Neural progenitor cell (in vitro differentiated cells): ENCODE measurements at regions not wholly inside any gene's neighbourhood (a gene's known extent, or its start where the extent isn't known, plus 50 kb on each side); places are given as distances from the start of the nearest gene placed in this dataset.

Source experiments
- DNase-seq: peaks from one replicate; pipeline ENCODE4 v3.0.0-alpha.2; 2016; ENCODE audit warnings: low spot score
- H2AFZ ChIP-seq: fragments of 200-600 bp; sonication (generic); replicated peaks from 2 replicates; pipeline ENCODE4 v1.6.1; 2016; ENCODE audit warnings: antibody characterized with exemption
- H3F3A ChIP-seq: fragments of 200-600 bp; sonication (generic); 2 replicates; pipeline ENCODE4 v1.6.1; 2016; ENCODE audit warnings: antibody characterized with exemption, low read depth
- H3K27ac ChIP-seq: fragments of 200-600 bp; sonication (generic); 2 replicates; pipeline ENCODE4 v1.5.1; 2016; ENCODE audit warnings: mild to moderate bottlenecking
- H3K27me3 ChIP-seq: fragments of 200-600 bp; sonication (generic); 2 replicates; pipeline ENCODE4 v1.6.1; 2016; ENCODE audit warnings: mild to moderate bottlenecking, moderate library complexity
- H3K36me3 ChIP-seq: fragments of 200-600 bp; sonication (generic); 2 replicates; pipeline ENCODE4 v1.5.1; 2016
- H3K4me1 ChIP-seq: fragments of 200-600 bp; sonication (generic); 2 replicates; pipeline ENCODE4 v1.6.1; 2016; ENCODE audit warnings: mixed run types
- H3K4me2 ChIP-seq: fragments of 200-600 bp; sonication (generic); 2 replicates; pipeline ENCODE4 v1.6.1; 2016
- H3K4me3 ChIP-seq: fragments of 200-600 bp; sonication (generic); 2 replicates; pipeline ENCODE4 v1.5.1; 2016
- H3K79me2 ChIP-seq: fragments of 200-600 bp; sonication (generic); 2 replicates; pipeline ENCODE4 v1.6.1; 2016; ENCODE audit warnings: low read depth
- H3K9ac ChIP-seq: fragments of 200-600 bp; sonication (generic); 2 replicates; pipeline ENCODE4 v1.6.1; 2016
- H3K9me3 ChIP-seq: fragments of 200-600 bp; sonication (generic); 2 replicates; pipeline ENCODE4 v1.5.1; 2016; ENCODE audit warnings: low read depth
- H4K20me1 ChIP-seq: fragments of 200-600 bp; sonication (generic); 2 replicates; pipeline ENCODE4 v1.6.1; 2016; ENCODE audit warnings: low read depth
- H3K27ac Mint-ChIP-seq: 3 replicates; pipeline ENCODE4 v1.8.0; 2021; ENCODE audit warnings: mixed read lengths
- H3K27me3 Mint-ChIP-seq: 2 replicates; pipeline ENCODE4 v1.8.0; 2022; ENCODE audit warnings: low read depth, mild to moderate bottlenecking, inconsistent platforms, moderate library complexity, mixed read lengths; ENCODE audit not compliant: insufficient read depth
- H3K36me3 Mint-ChIP-seq: 3 replicates; pipeline ENCODE4 v1.8.0; 2021; ENCODE audit warnings: mixed read lengths
- H3K4me1 Mint-ChIP-seq: 3 replicates; pipeline ENCODE4 v1.8.0; 2021; ENCODE audit warnings: mixed read lengths
- H3K4me3 Mint-ChIP-seq: 3 replicates; pipeline ENCODE4 v1.8.0; 2021; ENCODE audit warnings: mild to moderate bottlenecking, moderate library complexity, mixed read lengths
- H3K9me3 Mint-ChIP-seq: 3 replicates; pipeline ENCODE4 v1.8.0; 2020; ENCODE audit warnings: mixed read lengths
- CTCF ChIP-seq: fragments of 200-600 bp; sonication (generic); IDR thresholded peaks from 2 replicates; pipeline ENCODE4 v1.5.1; 2017; ENCODE audit warnings: antibody characterized with exemption, mild to moderate bottlenecking
- EZH2 ChIP-seq: fragments of 200-600 bp; sonication (generic); IDR thresholded peaks from 2 replicates; pipeline ENCODE4 v1.6.1; 2017; ENCODE audit warnings: antibody characterized with exemption, mild to moderate bottlenecking, moderate library complexity
- EZH2phosphoT487 ChIP-seq: fragments of 200-600 bp; sonication (generic); IDR thresholded peaks from 2 replicates; pipeline ENCODE4 v1.6.1; 2017; ENCODE audit warnings: antibody characterized with exemption

- no peaks in the 10 kb centered on the region for H3F3A ChIP-seq
- H3K4me3 Mint-ChIP-seq, result no peak overlapping the region
- no peak for DNase-seq
Measured at GRCh38 chr6:102995491-102995890, 1602.0 kb downstream of the GRIK2 start.

DNA sequence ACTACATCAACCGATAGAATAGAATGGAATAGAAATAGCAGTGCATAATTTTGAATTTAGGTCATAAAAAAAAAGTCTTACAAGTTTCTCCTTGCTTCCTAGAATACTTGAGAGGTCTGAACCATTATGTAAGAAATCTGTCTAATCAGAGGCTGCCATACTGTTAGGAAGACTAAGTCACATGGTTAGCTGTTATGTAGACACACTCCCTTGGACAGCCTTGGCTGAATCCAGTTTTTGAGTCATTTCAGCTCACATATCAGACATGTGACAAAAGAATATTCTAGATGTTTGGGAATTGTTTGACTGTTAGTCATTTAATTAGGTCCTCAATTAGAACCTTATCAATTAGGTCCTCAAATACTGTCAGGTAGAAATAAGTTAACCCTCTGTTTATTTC is 1601.4 kb downstream of the GRIK2 start:
- H3K27ac Mint-ChIP-seq, result no peak overlapping the region
- no peak overlapping the region for H3K9ac ChIP-seq

More at GRCh38 chr6:102995491-102995890, 1602.0 kb downstream of the GRIK2 start:
- Histone ChIP-seq H3K4me2 (no peak overlapping the region), H3K79me2 (no peaks in the 10 kb centered on the region), H2AFZ (no peak overlapping the region), H3K27ac (no peak overlapping the region), H3K9ac (no peak overlapping the region), H4K20me1 (no peaks in the 10 kb centered on the region), H3K27me3 (no peaks in the 10 kb centered on the region), H3K36me3 (no peaks in the 10 kb centered on the region), H3K4me3 (no peak overlapping the region), H3K9me3 (no peaks in the 10 kb centered on the region), H3K4me1 (peaks cover 11% of the 10 kb centered on the region)
- Mint-ChIP-seq H3K9me3 (no peaks in the 10 kb centered on the region), H3K36me3 (no peaks in the 10 kb centered on the region), H3K4me1 (peaks cover 7% of the 10 kb centered on the region), H3K27me3 (no peaks in the 10 kb centered on the region), H3K27ac (no peak overlapping the region)
- no peak for TF ChIP-seq CTCF
- no peak for TF ChIP-seq EZH2
- no peak for TF ChIP-seq EZH2phosphoT487

GRCh38 chr6:102986086-102986485 is 1592.6 kb downstream of the GRIK2 start:
- DNase-seq, result no peak
- H4K20me1 ChIP-seq, result no peaks in the 10 kb centered on the region
- H3K9me3 ChIP-seq, result no peaks in the 10 kb centered on the region
- no peak overlapping the region for H3K4me3 ChIP-seq
- TF ChIP-seq CTCF (no peak), EZH2phosphoT487 (no peak), EZH2 (no peak)
- no peaks in the 10 kb centered on the region for H3K36me3 Mint-ChIP-seq
- no peak overlapping the region for H3K27ac Mint-ChIP-seq
- H3K9me3 Mint-ChIP-seq, result no peaks in the 10 kb centered on the region
- H3K9ac ChIP-seq, result no peak overlapping the region
- no peaks in the 10 kb centered on the region for H3K27me3 ChIP-seq
- H3K36me3 ChIP-seq, result no peaks in the 10 kb centered on the region
- H3K4me2 ChIP-seq, result no peak overlapping the region
- H3F3A ChIP-seq, result no peaks in the 10 kb centered on the region
- H3K79me2 ChIP-seq, result no peaks in the 10 kb centered on the region
- H2AFZ ChIP-seq, result no peak overlapping the region
- H3K4me1 ChIP-seq, result no peaks in the 10 kb centered on the region
- no peak overlapping the region for H3K27ac ChIP-seq
- H3K4me3 Mint-ChIP-seq, result no peak overlapping the region
- H3K4me1 Mint-ChIP-seq, result no peaks in the 10 kb centered on the region
- H3K27me3 Mint-ChIP-seq, result no peaks in the 10 kb centered on the region

More for the DNA sequence above, 1601.4 kb downstream of the GRIK2 start:
- Mint-ChIP-seq H3K27me3 (no peaks in the 10 kb centered on the region), H3K4me1 (peaks cover 5% of the 10 kb centered on the region), H3K9me3 (no peaks in the 10 kb centered on the region), H3K36me3 (no peaks in the 10 kb centered on the region), H3K4me3 (no peak overlapping the region)
- Histone ChIP-seq H3F3A (no peaks in the 10 kb centered on the region), H3K79me2 (no peaks in the 10 kb centered on the region), H3K4me1 (peaks cover 10% of the 10 kb centered on the region), H3K36me3 (no peaks in the 10 kb centered on the region), H3K4me3 (no peak overlapping the region), H3K27me3 (no peaks in the 10 kb centered on the region), H3K9me3 (no peaks in the 10 kb centered on the region), H3K4me2 (no peak overlapping the region), H2AFZ (no peak overlapping the region), H3K27ac (no peak overlapping the region), H4K20me1 (no peaks in the 10 kb centered on the region)
- no peak for DNase-seq
- TF ChIP-seq EZH2, result no peak
- no peak for TF ChIP-seq EZH2phosphoT487

DNA sequence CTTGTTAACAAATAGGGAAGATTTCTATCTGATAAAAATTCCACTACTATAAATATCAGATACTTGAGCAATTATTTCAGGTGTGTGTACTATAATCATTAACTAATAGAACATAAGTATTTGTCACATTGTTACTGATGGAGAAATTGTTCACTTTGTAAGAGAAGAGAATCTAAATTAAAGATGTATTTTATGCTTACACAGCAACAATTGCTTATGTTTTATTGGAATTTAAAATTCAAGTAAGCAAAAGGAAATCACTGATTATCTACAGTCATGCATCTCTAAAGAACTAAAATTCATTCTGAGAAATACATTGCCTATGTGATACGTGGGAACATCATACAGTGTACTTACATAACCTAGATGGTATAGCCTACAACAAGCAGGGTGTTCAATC is 1590.8 kb downstream of the GRIK2 start:
- Histone ChIP-seq H3K27me3 (no peaks in the 10 kb centered on the region), H3K9ac (no peak overlapping the region), H3K4me1 (no peaks in the 10 kb centered on the region), H3K4me2 (no peak overlapping the region), H4K20me1 (no peaks in the 10 kb centered on the region), H2AFZ (no peak overlapping the region), H3K9me3 (no peaks in the 10 kb centered on the region), H3K4me3 (no peak overlapping the region), H3K79me2 (no peaks in the 10 kb centered on the region), H3K27ac (no peak overlapping the region), H3F3A (no peaks in the 10 kb centered on the region), H3K36me3 (no peaks in the 10 kb centered on the region)
- no peak overlapping the region for H3K27ac Mint-ChIP-seq
- DNase-seq, result no peak
- H3K27me3 Mint-ChIP-seq, result no peaks in the 10 kb centered on the region
- H3K4me3 Mint-ChIP-seq, result no peak overlapping the region
- TF ChIP-seq EZH2, result no peak
- no peak for TF ChIP-seq CTCF
- TF ChIP-seq EZH2phosphoT487, result no peak
- H3K4me1 Mint-ChIP-seq, result no peaks in the 10 kb centered on the region
- H3K36me3 Mint-ChIP-seq, result no peaks in the 10 kb centered on the region
- H3K9me3 Mint-ChIP-seq, result no peaks in the 10 kb centered on the region
